HL-60 (cell line): ENCODE measurements at regions not wholly inside any gene's neighbourhood (a gene's known extent, or its start where the extent isn't known, plus 50 kb on each side); places are given as distances from the start of the nearest gene placed in this dataset.

Experiments used
- DNase-seq, 2 experiments: peaks; one replicate each; pipeline ENCODE4 v3.0.0-alpha.2; 2010 to 2020; ENCODE audit warnings: low read depth in 1 of 2, low spot score in 1 of 2
- H3K27ac ChIP-seq: fragments of 250-450 bp; sonication (Bioruptor Pico); replicated peaks from 2 replicates; pipeline ENCODE4 v1.5.1; 2020; ENCODE audit warnings: mild to moderate bottlenecking, moderate library complexity
- H3K27me3 ChIP-seq: fragments of 250-450 bp; sonication (Bioruptor Pico); 2 replicates; pipeline ENCODE4 v1.5.1; 2021; ENCODE audit warnings: mild to moderate bottlenecking, moderate library complexity; ENCODE audit not compliant: insufficient read depth, poor library complexity, severe bottlenecking
- H3K4me3 ChIP-seq: replicated peaks from 2 replicates; pipeline ENCODE4 v1.5.1; 2011; ENCODE audit warnings: mild to moderate bottlenecking, control low read depth, low read length; ENCODE audit not compliant: insufficient read depth
- GABPA ChIP-seq: IDR thresholded peaks from 2 replicates; pipeline ENCODE4 v1.6.1; 2012; ENCODE audit warnings: low read depth
- POLR2AphosphoS5 ChIP-seq: IDR thresholded peaks from 2 replicates; pipeline ENCODE4 v1.6.1; 2012; ENCODE audit warnings: low read depth
- SPI1 ChIP-seq: IDR thresholded peaks from 2 replicates; pipeline ENCODE4 v1.6.1; 2012; ENCODE audit warnings: low read depth, mild to moderate bottlenecking, borderline replicate concordance
- TF ChIP-seq, protein P1 (sequence below): IDR thresholded peaks from one replicate; pipeline ENCODE4 v1.5.1; 2011; ENCODE audit warnings: low read length, control low read depth, inconsistent platforms; ENCODE audit not compliant: insufficient read depth
- TF ChIP-seq, protein P2 (sequence below): IDR thresholded peaks from 2 replicates; pipeline ENCODE4 v1.6.1; 2012; ENCODE audit warnings: low read depth; ENCODE audit not compliant: insufficient replicate concordance

DNA sequence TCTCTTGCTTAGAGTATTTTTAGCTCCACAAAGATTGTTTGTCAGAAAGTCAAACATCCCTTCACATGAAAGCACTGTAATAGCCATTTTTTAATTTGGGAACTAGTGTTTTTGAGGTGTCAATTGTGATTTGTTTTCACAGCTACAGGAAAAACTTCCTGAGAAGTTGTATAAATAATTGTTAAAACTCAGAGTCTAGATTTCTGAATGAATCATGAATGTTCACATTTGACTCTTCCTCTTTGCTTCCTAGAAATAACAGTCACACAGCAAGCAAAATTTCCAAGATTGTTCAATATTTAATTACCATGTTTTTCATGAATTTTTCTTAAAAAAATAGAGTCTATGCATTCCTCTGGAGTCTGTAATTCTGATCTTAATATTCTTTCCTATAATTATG, 156.9 kb upstream of the SLC7A11 start:
- no peak overlapping the region for H3K27ac ChIP-seq
- no peak for DNase-seq
- no peaks in the 10 kb centered on the region for H3K27me3 ChIP-seq
- TF ChIP-seq, protein P1, sequence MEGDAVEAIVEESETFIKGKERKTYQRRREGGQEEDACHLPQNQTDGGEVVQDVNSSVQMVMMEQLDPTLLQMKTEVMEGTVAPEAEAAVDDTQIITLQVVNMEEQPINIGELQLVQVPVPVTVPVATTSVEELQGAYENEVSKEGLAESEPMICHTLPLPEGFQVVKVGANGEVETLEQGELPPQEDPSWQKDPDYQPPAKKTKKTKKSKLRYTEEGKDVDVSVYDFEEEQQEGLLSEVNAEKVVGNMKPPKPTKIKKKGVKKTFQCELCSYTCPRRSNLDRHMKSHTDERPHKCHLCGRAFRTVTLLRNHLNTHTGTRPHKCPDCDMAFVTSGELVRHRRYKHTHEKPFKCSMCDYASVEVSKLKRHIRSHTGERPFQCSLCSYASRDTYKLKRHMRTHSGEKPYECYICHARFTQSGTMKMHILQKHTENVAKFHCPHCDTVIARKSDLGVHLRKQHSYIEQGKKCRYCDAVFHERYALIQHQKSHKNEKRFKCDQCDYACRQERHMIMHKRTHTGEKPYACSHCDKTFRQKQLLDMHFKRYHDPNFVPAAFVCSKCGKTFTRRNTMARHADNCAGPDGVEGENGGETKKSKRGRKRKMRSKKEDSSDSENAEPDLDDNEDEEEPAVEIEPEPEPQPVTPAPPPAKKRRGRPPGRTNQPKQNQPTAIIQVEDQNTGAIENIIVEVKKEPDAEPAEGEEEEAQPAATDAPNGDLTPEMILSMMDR: no peak
- TF ChIP-seq, protein P2, sequence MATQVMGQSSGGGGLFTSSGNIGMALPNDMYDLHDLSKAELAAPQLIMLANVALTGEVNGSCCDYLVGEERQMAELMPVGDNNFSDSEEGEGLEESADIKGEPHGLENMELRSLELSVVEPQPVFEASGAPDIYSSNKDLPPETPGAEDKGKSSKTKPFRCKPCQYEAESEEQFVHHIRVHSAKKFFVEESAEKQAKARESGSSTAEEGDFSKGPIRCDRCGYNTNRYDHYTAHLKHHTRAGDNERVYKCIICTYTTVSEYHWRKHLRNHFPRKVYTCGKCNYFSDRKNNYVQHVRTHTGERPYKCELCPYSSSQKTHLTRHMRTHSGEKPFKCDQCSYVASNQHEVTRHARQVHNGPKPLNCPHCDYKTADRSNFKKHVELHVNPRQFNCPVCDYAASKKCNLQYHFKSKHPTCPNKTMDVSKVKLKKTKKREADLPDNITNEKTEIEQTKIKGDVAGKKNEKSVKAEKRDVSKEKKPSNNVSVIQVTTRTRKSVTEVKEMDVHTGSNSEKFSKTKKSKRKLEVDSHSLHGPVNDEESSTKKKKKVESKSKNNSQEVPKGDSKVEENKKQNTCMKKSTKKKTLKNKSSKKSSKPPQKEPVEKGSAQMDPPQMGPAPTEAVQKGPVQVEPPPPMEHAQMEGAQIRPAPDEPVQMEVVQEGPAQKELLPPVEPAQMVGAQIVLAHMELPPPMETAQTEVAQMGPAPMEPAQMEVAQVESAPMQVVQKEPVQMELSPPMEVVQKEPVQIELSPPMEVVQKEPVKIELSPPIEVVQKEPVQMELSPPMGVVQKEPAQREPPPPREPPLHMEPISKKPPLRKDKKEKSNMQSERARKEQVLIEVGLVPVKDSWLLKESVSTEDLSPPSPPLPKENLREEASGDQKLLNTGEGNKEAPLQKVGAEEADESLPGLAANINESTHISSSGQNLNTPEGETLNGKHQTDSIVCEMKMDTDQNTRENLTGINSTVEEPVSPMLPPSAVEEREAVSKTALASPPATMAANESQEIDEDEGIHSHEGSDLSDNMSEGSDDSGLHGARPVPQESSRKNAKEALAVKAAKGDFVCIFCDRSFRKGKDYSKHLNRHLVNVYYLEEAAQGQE: no peak
- TF ChIP-seq GABPA (no peak), POLR2AphosphoS5 (no peak), SPI1 (no peak)
- no peak overlapping the region for H3K4me3 ChIP-seq

GRCh38 chr4:138398322-138398721, 156.2 kb upstream of the SLC7A11 start:
- no peak for TF ChIP-seq SPI1
- TF ChIP-seq, protein P1: no peak
- TF ChIP-seq GABPA: no peak
- TF ChIP-seq, protein P2: no peak
- no peak for TF ChIP-seq POLR2AphosphoS5
- Histone ChIP-seq H3K27me3 (no peaks in the 10 kb centered on the region), H3K27ac (0 out of 2 replicates have a peak overlapping the region, but pooled peaks have one; percentile 10), H3K4me3 (no peak overlapping the region)
- DNase-seq: no peak

DNA sequence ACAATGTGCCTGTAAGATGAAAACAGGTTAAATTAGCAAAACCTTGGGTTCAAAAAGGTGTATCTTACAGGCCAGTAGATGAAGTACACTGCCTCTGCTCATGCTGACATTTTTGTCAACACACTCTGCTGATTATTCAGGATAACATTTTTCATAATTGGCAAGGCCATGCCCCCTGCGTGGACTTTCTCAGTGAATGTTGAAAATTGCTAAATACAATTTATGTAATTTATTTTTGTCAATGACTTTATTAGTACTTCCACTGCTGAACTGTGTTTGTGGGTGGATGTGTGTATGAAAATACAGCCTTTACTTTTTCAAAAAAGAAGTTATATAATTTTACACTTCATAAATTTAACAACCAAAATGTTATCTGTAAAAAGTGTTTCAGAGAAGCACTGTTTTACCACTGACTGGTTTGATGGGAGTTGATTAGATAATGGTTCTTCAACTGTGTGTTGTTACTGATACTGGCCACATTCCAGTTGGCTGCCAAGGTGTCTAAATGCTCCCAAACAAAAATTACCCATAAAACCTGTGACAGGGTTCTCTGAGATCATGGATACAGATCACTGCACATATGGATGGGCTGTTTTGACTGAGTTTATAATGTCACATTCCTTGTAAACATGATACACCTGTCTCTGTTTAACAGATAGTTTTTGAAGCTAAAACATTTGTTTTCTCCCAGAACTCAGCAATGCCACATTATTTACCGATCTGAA, 151.9 kb upstream of the SLC7A11 start:
- H3K27me3 ChIP-seq: no peaks in the 10 kb centered on the region
- no peak overlapping the region for H3K27ac ChIP-seq
- no peak for DNase-seq
- H3K4me3 ChIP-seq: no peak overlapping the region
- TF ChIP-seq, protein P1: no peak
- TF ChIP-seq POLR2AphosphoS5: no peak
- TF ChIP-seq GABPA: no peak
- TF ChIP-seq, protein P2: no peak
- TF ChIP-seq SPI1: no peak
